VCaP (cell line): ENCODE measurements at regions not wholly inside any gene's neighbourhood (a gene's known extent, or its start where the extent isn't known, plus 50 kb on each side); places are given as distances from the start of the nearest gene placed in this dataset.
"Not testable (repeated sequence)": the region's sequence is repeated elsewhere in the genome, so short reads cannot be mapped to it uniquely, and the experiment has no call there.

Experiments
- H3K27ac ChIP-seq: fragments of 450-650 bp; 2 replicates; pipeline ENCODE4 v1.5.1; 2017
- CTCF ChIP-seq: fragments of 450-650 bp; conservative IDR thresholded peaks from 2 replicates; pipeline ENCODE4 v1.5.1; 2017; ENCODE audit warnings: mild to moderate bottlenecking, moderate library complexity

- H3K27ac ChIP-seq, result no peak overlapping the region
- no peak for TF ChIP-seq CTCF
Observed at GRCh38 chr4:120005527-120005926, 61.1 kb downstream of the MAD2L1 start.

DNA sequence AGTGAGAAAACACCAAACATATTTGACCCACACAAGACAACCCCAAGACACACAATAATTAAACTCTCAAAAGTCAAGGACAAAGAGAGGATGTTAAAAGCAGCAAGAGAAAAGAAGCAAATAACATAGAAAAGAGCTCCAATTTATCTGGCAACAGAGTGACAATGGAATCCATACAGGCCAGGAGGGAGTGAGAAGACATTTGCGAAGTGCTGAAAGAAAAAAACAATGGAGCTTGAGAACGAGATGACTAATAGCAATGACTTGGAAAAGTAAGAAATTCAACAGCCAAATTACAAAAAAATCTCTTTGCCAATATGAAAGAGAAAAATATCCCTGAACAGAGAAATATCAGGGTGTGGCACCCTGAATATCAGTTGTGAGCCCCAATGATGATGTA, 61.6 kb downstream of the MAD2L1 start:
- TF ChIP-seq CTCF, result no peak

GRCh38 chr4:120004054-120004453, 62.6 kb downstream of the MAD2L1 start:
- no peak overlapping the region for H3K27ac ChIP-seq
- no peak for TF ChIP-seq CTCF

More for the DNA sequence above, 61.6 kb downstream of the MAD2L1 start:
- H3K27ac ChIP-seq, result no peak overlapping the region

DNA sequence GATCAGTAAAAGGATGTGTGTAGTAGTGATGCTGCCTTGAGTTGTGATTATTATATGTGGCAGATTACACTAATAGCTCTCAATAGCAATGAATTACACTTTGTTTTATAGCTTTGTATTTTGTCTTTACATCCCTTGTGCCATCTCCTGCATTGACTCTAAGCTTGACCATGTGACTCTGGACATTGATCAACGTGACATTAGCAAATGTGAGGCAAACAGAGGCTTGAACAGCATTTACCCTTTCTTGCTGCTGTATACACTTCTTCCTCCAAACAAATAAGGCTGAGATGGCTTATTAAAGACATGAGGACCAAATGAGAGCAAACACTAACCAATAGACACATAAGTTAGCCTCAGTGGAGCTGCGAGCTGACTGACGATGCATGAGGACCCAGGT, 63.5 kb downstream of the MAD2L1 start:
- TF ChIP-seq CTCF, result no peak
- H3K27ac ChIP-seq, result no peak overlapping the region

DNA sequence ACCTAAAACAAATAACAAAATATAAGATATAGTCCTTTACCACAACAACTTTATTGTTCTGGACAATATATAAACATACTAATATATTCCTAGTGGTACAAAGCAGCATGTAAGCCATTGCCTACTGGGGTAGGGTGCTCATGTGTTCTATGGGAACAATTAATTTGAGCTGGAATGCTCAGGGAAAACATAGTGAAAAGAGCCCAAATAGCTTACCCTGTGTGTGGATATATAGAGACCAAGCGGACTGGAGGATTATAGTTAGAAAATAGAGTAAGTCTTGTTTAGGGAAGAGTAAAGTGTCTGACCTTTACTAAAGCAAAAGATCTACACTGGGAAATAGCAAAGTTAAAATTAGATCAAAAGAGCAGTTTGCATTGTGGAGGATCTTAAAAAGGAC, 64.8 kb downstream of the MAD2L1 start:
- no peak for TF ChIP-seq CTCF

GRCh38 chr4:120000591-120001296, 65.9 kb downstream of the MAD2L1 start:
- no peak for TF ChIP-seq CTCF

More for the DNA sequence above, 64.8 kb downstream of the MAD2L1 start:
- H3K27ac ChIP-seq, result no peak overlapping the region

DNA sequence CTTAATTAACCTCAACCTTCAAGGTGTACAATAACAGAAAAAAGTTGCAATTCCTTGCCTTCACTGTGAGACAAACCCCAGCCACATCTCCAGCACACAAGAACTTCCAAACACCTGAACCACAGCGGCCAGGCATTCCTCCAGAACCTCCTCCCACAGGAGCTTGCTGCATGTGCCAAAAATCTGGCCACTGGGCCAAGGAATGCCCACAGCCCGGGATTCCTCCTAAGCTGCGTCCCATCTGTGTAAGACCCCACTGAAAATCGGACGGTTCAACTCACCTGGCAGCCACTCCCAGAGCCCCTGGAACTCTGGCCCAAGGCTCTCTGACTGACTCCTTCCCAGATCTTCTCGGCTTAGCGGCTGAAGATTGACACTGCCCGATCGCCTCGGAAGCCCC, 70.6 kb downstream of the MAD2L1 start:
- H3K27ac ChIP-seq, result not testable (repeated sequence)

More at GRCh38 chr4:120000591-120001296, 65.9 kb downstream of the MAD2L1 start:
- H3K27ac ChIP-seq, result no peak overlapping the region

DNA sequence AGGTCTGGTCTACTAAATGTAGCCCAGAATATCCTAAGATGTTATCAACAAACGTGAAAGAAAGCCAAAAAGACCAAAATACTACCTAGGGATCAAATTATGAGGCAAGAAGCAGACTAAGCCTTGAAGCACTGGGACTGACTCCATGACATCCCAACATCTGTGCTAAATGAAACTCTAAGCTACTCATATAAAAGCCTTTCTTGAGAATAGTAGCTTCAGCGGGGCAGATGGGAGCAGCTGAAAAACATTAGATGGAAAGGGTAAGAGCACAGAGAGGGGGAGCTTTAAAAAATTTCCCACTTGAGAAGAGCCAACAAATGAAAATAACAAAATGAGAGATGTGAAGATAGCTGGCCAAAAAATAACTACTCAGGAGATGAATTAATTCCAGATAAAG, 81.7 kb downstream of the MAD2L1 start:
- no peak overlapping the region for H3K27ac ChIP-seq
- TF ChIP-seq CTCF, result no peak
